WTC11 (cell line): ENCODE measurements at regions not wholly inside any gene's neighbourhood (a gene's known extent, or its start where the extent isn't known, plus 50 kb on each side); places are given as distances from the start of the nearest gene placed in this dataset.

Source experiments
- ATAC-seq: fragments of 200-7000 bp; cut with Tn5 transposase; 2 replicates; pipeline ENCODE4 v1.10.0; 2021; ENCODE audit warnings: mild to moderate bottlenecking, moderate library complexity
- CTCF ChIA-PET: fragments of 300-600 bp; sonication (Branson Sonifier 250); formaldehyde crosslinking; loops from one replicate; lab custom pipeline; 2021; ENCODE audit warnings: antibody characterized with exemption; lab: Charles Lee
- POLR2A ChIA-PET: fragments of 350-600 bp; sonication (Branson Sonifier 250); formaldehyde crosslinking; loops from one replicate; lab custom pipeline; 2021; ENCODE audit warnings: antibody characterized with exemption; lab: Charles Lee
- DNase-seq: peaks from one replicate; pipeline ENCODE4 v3.0.0; 2021; ENCODE audit warnings: low spot score
- H3K27ac Mint-ChIP-seq: 2 replicates; pipeline ENCODE4 v1.8.0; 2021; ENCODE audit warnings: mixed read lengths
- H3K27me3 Mint-ChIP-seq: 2 replicates; pipeline ENCODE4 v1.8.0; 2021; ENCODE audit warnings: low read depth, mild to moderate bottlenecking, moderate library complexity, mixed read lengths
- H3K36me3 Mint-ChIP-seq: 2 replicates; pipeline ENCODE4 v1.8.0; 2021; ENCODE audit warnings: mixed read lengths
- H3K4me1 Mint-ChIP-seq: 2 replicates; pipeline ENCODE4 v1.8.0; 2022; ENCODE audit warnings: mixed read lengths
- H3K4me3 Mint-ChIP-seq: 2 replicates; pipeline ENCODE4 v1.8.0; 2021; ENCODE audit warnings: mild to moderate bottlenecking, moderate library complexity, mixed read lengths
- H3K9me3 Mint-ChIP-seq: 2 replicates; pipeline ENCODE4 v1.8.0; 2021; ENCODE audit warnings: mixed read lengths
- FOXP1 ChIP-seq: sonication (generic); formaldehyde crosslinking; IDR thresholded peaks from 2 replicates; pipeline ENCODE4 v1.8.0; 2022; ENCODE audit warnings: missing genetic modification reagents, mild to moderate bottlenecking, moderate library complexity, borderline replicate concordance
- GABPB1 ChIP-seq: sonication (generic); formaldehyde crosslinking; IDR thresholded peaks from 2 replicates; pipeline ENCODE4 v1.8.1; 2023; ENCODE audit warnings: mild to moderate bottlenecking, missing genetic modification reagents
- JUN ChIP-seq: sonication (generic); formaldehyde crosslinking; IDR thresholded peaks from 2 replicates; pipeline ENCODE4 v1.8.0; 2023; ENCODE audit warnings: mild to moderate bottlenecking, missing genetic modification reagents
- KAT7 ChIP-seq: sonication (generic); formaldehyde crosslinking; IDR thresholded peaks from 2 replicates; pipeline ENCODE4 v1.8.1; 2023; ENCODE audit warnings: missing genetic modification reagents, mild to moderate bottlenecking, borderline replicate concordance
- PRRX2 ChIP-seq: fragments of 250-450 bp; sonication (Bioruptor Pico); IDR thresholded peaks from 2 replicates; pipeline ENCODE4 v1.8.0; 2021; ENCODE audit warnings: mild to moderate bottlenecking
- SP1 ChIP-seq: sonication (generic); formaldehyde crosslinking; conservative IDR thresholded peaks from 2 replicates; pipeline ENCODE4 v1.8.1; 2022; ENCODE audit warnings: missing genetic modification reagents
- TEAD1 ChIP-seq: sonication (generic); formaldehyde crosslinking; IDR thresholded peaks from 2 replicates; pipeline ENCODE4 v1.8.0; 2022; ENCODE audit warnings: mild to moderate bottlenecking, missing genetic modification reagents
- TEAD4 ChIP-seq: sonication (generic); formaldehyde crosslinking; IDR thresholded peaks from 2 replicates; pipeline ENCODE4 v1.8.0; 2022; ENCODE audit warnings: mild to moderate bottlenecking, missing genetic modification reagents
- TP53 ChIP-seq: sonication (generic); formaldehyde crosslinking; IDR thresholded peaks from 2 replicates; pipeline ENCODE4 v1.8.1; 2023; ENCODE audit warnings: mild to moderate bottlenecking, missing genetic modification reagents
- ZNF121 ChIP-seq: sonication (generic); formaldehyde crosslinking; IDR thresholded peaks from 2 replicates; pipeline ENCODE4 v1.8.0; 2023; ENCODE audit warnings: missing genetic modification reagents
- ZNF263 ChIP-seq: sonication (generic); formaldehyde crosslinking; IDR thresholded peaks from 2 replicates; pipeline ENCODE4 v1.8.1; 2022; ENCODE audit warnings: low read depth, mild to moderate bottlenecking, moderate library complexity, missing genetic modification reagents
- ZNF317 ChIP-seq: sonication (generic); formaldehyde crosslinking; IDR thresholded peaks from 2 replicates; pipeline ENCODE4 v1.8.1; 2023; ENCODE audit warnings: low read depth, mild to moderate bottlenecking, moderate library complexity, missing genetic modification reagents, borderline replicate concordance
- TF ChIP-seq, protein P1 (sequence below): sonication (generic); formaldehyde crosslinking; IDR thresholded peaks from 2 replicates; pipeline ENCODE4 v1.8.1; 2023; ENCODE audit warnings: mild to moderate bottlenecking, missing genetic modification reagents, borderline replicate concordance
- TF ChIP-seq, protein P2 (sequence below): fragments of 250-450 bp; sonication (Bioruptor Pico); IDR thresholded peaks from 2 replicates; pipeline ENCODE4 v2.1.2; 2022; ENCODE audit warnings: mild to moderate bottlenecking, moderate library complexity
- TF ChIP-seq, protein P3 (sequence below): sonication (generic); formaldehyde crosslinking; IDR thresholded peaks from 2 replicates; pipeline ENCODE4 v1.8.1; 2023; ENCODE audit warnings: mild to moderate bottlenecking, missing genetic modification reagents
- TF ChIP-seq, protein P4 (sequence below): sonication (generic); formaldehyde crosslinking; IDR thresholded peaks from 2 replicates; pipeline ENCODE4 v1.8.0; 2022; ENCODE audit warnings: mild to moderate bottlenecking, missing genetic modification reagents
- TF ChIP-seq, protein P5 (sequence below): sonication (generic); formaldehyde crosslinking; IDR thresholded peaks from 2 replicates; pipeline ENCODE4 v1.8.0; 2022; ENCODE audit warnings: missing genetic modification reagents
- TF ChIP-seq, protein P6 (sequence below): fragments of 250-450 bp; sonication (Bioruptor Pico); IDR thresholded peaks from 2 replicates; pipeline ENCODE4 v1.9.0; 2021; ENCODE audit warnings: mild to moderate bottlenecking
- TF ChIP-seq, protein P7 (sequence below): sonication (generic); formaldehyde crosslinking; IDR thresholded peaks from 2 replicates; pipeline ENCODE4 v1.8.0; 2022; ENCODE audit warnings: mild to moderate bottlenecking, missing genetic modification reagents

DNA sequence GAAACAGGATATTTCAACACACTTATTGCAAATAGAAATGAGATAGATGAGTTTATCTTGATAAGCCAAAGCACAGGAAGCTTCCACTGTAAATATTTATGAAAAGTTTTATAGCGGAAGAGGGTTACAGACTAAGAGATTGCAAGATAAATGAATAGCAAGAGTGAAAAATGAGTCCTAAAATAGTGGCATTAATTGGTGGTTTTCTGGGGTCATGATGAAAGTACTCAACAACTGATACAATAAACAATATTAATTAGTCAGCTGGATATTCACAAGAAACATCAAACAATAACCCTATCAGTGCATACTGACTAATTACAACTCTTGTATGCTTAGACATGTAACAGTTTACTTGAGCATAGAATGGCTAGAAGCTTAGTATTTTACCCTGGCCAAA is 154.8 kb upstream of the CHODL start:
- no peaks in the 10 kb centered on the region for H3K27me3 Mint-ChIP-seq
- H3K27ac Mint-ChIP-seq = no peak overlapping the region
- H3K9me3 Mint-ChIP-seq = peaks cover 46% of the 10 kb centered on the region
- H3K4me3 Mint-ChIP-seq = no peak overlapping the region
- TF ChIP-seq, protein P1, sequence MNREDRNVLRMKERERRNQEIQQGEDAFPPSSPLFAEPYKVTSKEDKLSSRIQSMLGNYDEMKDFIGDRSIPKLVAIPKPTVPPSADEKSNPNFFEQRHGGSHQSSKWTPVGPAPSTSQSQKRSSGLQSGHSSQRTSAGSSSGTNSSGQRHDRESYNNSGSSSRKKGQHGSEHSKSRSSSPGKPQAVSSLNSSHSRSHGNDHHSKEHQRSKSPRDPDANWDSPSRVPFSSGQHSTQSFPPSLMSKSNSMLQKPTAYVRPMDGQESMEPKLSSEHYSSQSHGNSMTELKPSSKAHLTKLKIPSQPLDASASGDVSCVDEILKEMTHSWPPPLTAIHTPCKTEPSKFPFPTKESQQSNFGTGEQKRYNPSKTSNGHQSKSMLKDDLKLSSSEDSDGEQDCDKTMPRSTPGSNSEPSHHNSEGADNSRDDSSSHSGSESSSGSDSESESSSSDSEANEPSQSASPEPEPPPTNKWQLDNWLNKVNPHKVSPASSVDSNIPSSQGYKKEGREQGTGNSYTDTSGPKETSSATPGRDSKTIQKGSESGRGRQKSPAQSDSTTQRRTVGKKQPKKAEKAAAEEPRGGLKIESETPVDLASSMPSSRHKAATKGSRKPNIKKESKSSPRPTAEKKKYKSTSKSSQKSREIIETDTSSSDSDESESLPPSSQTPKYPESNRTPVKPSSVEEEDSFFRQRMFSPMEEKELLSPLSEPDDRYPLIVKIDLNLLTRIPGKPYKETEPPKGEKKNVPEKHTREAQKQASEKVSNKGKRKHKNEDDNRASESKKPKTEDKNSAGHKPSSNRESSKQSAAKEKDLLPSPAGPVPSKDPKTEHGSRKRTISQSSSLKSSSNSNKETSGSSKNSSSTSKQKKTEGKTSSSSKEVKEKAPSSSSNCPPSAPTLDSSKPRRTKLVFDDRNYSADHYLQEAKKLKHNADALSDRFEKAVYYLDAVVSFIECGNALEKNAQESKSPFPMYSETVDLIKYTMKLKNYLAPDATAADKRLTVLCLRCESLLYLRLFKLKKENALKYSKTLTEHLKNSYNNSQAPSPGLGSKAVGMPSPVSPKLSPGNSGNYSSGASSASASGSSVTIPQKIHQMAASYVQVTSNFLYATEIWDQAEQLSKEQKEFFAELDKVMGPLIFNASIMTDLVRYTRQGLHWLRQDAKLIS (CRISPR knock-in tag) = no peak
- peaks cover 15% of the 10 kb centered on the region for H3K36me3 Mint-ChIP-seq
- no peak for ATAC-seq
- ChIA-PET POLR2A (no interaction called here), CTCF (no interaction called here)
- DNase-seq = no peak
- H3K4me1 Mint-ChIP-seq = no peaks in the 10 kb centered on the region; the same call in 1 of the 2 replicates

DNA sequence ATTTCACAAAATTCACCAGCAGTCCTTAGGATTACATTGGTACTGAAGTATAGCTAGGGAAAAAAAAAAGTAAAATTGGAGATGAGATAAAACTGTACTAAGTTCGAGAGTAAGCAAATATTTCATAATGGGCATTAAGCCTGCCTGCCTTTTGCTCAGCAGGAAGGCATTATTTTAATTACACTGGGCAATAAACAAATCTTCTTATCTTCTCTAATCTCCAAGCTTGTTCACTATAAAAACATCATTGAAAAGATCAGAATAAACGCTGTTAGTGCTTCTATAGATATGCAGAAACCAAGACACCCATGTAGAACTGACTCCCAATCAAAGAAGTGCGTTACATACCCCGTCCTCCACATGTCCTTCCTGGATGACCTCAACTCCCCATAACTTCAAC is 174.2 kb upstream of the CHODL start:
- TF ChIP-seq TEAD4 = no peak
- TF ChIP-seq, protein P2, sequence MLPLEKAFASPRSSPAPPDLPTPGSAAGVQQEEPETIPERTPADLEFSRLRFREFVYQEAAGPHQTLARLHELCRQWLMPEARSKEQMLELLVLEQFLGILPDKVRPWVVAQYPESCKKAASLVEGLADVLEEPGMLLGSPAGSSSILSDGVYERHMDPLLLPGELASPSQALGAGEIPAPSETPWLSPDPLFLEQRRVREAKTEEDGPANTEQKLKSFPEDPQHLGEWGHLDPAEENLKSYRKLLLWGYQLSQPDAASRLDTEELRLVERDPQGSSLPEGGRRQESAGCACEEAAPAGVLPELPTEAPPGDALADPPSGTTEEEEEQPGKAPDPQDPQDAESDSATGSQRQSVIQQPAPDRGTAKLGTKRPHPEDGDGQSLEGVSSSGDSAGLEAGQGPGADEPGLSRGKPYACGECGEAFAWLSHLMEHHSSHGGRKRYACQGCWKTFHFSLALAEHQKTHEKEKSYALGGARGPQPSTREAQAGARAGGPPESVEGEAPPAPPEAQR = no peak
- TF ChIP-seq FOXP1 = no peak
- no peak for TF ChIP-seq ZNF121 (CRISPR knock-in tag)
- TF ChIP-seq, protein P1 (CRISPR knock-in tag) = no peak
- TF ChIP-seq JUN (CRISPR knock-in tag) = no peak
- no peak for TF ChIP-seq ZNF263 (CRISPR knock-in tag)
- TF ChIP-seq TP53 = no peak
- TF ChIP-seq ZNF317 (CRISPR knock-in tag) = no peak
- no peak for TF ChIP-seq SP1 (CRISPR knock-in tag)
- TF ChIP-seq PRRX2 = no peak
- TF ChIP-seq, protein P3, sequence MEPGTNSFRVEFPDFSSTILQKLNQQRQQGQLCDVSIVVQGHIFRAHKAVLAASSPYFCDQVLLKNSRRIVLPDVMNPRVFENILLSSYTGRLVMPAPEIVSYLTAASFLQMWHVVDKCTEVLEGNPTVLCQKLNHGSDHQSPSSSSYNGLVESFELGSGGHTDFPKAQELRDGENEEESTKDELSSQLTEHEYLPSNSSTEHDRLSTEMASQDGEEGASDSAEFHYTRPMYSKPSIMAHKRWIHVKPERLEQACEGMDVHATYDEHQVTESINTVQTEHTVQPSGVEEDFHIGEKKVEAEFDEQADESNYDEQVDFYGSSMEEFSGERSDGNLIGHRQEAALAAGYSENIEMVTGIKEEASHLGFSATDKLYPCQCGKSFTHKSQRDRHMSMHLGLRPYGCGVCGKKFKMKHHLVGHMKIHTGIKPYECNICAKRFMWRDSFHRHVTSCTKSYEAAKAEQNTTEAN (CRISPR knock-in tag) = no peak
- TF ChIP-seq, protein P4, sequence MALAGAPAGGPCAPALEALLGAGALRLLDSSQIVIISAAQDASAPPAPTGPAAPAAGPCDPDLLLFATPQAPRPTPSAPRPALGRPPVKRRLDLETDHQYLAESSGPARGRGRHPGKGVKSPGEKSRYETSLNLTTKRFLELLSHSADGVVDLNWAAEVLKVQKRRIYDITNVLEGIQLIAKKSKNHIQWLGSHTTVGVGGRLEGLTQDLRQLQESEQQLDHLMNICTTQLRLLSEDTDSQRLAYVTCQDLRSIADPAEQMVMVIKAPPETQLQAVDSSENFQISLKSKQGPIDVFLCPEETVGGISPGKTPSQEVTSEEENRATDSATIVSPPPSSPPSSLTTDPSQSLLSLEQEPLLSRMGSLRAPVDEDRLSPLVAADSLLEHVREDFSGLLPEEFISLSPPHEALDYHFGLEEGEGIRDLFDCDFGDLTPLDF = no peak
- TF ChIP-seq, protein P5, sequence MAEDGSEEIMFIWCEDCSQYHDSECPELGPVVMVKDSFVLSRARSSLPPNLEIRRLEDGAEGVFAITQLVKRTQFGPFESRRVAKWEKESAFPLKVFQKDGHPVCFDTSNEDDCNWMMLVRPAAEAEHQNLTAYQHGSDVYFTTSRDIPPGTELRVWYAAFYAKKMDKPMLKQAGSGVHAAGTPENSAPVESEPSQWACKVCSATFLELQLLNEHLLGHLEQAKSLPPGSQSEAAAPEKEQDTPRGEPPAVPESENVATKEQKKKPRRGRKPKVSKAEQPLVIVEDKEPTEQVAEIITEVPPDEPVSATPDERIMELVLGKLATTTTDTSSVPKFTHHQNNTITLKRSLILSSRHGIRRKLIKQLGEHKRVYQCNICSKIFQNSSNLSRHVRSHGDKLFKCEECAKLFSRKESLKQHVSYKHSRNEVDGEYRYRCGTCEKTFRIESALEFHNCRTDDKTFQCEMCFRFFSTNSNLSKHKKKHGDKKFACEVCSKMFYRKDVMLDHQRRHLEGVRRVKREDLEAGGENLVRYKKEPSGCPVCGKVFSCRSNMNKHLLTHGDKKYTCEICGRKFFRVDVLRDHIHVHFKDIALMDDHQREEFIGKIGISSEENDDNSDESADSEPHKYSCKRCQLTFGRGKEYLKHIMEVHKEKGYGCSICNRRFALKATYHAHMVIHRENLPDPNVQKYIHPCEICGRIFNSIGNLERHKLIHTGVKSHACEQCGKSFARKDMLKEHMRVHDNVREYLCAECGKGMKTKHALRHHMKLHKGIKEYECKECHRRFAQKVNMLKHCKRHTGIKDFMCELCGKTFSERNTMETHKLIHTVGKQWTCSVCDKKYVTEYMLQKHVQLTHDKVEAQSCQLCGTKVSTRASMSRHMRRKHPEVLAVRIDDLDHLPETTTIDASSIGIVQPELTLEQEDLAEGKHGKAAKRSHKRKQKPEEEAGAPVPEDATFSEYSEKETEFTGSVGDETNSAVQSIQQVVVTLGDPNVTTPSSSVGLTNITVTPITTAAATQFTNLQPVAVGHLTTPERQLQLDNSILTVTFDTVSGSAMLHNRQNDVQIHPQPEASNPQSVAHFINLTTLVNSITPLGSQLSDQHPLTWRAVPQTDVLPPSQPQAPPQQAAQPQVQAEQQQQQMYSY (CRISPR knock-in tag) = no peak
- TF ChIP-seq, protein P6, sequence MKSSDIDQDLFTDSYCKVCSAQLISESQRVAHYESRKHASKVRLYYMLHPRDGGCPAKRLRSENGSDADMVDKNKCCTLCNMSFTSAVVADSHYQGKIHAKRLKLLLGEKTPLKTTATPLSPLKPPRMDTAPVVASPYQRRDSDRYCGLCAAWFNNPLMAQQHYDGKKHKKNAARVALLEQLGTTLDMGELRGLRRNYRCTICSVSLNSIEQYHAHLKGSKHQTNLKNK (CRISPR knock-in tag) = no peak
- no peak for TF ChIP-seq TEAD1 (CRISPR knock-in tag)
- TF ChIP-seq, protein P7, sequence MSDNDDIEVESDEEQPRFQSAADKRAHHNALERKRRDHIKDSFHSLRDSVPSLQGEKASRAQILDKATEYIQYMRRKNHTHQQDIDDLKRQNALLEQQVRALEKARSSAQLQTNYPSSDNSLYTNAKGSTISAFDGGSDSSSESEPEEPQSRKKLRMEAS (CRISPR knock-in tag) = no peak
- no peak for TF ChIP-seq GABPB1 (CRISPR knock-in tag)
- TF ChIP-seq KAT7 (CRISPR knock-in tag) = no peak
- H3K4me3 Mint-ChIP-seq = no peak overlapping the region
- ChIA-PET CTCF (interaction anchor here (1.4 kb wide), 1 partner anchor 30 kb away, joined by 4 read pairs; no protein-coding TSS in a partner anchor), POLR2A (no interaction called here)
- H3K9me3 Mint-ChIP-seq = no peaks in the 10 kb centered on the region
- ATAC-seq (no peak), DNase-seq (no peak)
- H3K27ac Mint-ChIP-seq = no peak overlapping the region
- no peaks in the 10 kb centered on the region for H3K36me3 Mint-ChIP-seq
- H3K27me3 Mint-ChIP-seq = no peaks in the 10 kb centered on the region
- H3K4me1 Mint-ChIP-seq = peaks cover 9% of the 10 kb centered on the region
